ENCODE measurements at regions not wholly inside any gene's neighbourhood (a gene's known extent, or its start where the extent isn't known, plus 50 kb on each side); places are given as distances from the start of the nearest gene placed in this dataset.

DNA sequence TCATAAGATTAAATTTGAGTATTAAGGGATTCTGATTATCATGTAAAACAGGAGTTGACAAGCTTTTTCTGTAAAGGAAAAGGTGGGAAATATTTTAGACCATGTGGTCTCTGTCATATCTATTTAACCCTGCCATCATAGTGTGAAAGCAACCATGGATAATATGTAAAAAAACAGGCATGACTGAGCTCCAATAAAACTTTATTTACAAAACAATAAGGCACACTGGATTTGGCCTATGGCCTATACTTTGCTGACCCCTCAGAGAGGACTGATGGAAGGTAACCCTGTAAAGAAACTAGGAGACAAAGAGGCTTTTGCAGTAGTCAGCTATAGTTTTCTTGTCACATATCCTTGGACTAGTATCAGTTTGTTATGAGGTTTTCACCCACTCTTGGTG lies 130.5 kb upstream of the CDK13 start:
- no peak overlapping the region for H3K27ac Mint-ChIP-seq
- H3K4me3 Mint-ChIP-seq, result no peak overlapping the region
- ATAC-seq (no peak), DNase-seq (ENCODE audit: low spot score) (no peak)
- no peaks in the 10 kb centered on the region for H3K9me3 Mint-ChIP-seq
- ChIA-PET POLR2A (no interaction called here), CTCF (interaction anchor here (0.6 to 1.5 kb wide), 4 partner anchors 15 to 300 kb away, joined by 3 to 5 read pairs (median 4); no protein-coding TSS in a partner anchor)
- H3K27me3 Mint-ChIP-seq (ENCODE audit: low read depth), result no peaks in the 10 kb centered on the region
- no peaks in the 10 kb centered on the region for H3K36me3 Mint-ChIP-seq
- H3K4me1 Mint-ChIP-seq, result no peaks in the 10 kb centered on the region
- TF ChIP-seq CREM (CRISPR knock-in tag; IDR thresholded peaks at IDR 0.05) (no peak), ZNF121 (CRISPR knock-in tag; IDR thresholded peaks at IDR 0.05) (no peak), FOXP1 (CRISPR knock-in tag; IDR thresholded peaks at IDR 0.05; ENCODE audit: borderline replicate concordance) (no peak), IRF2 (CRISPR knock-in tag; IDR thresholded peaks at IDR 0.05; ENCODE audit: borderline replicate concordance, low read depth) (no peak), ZNF423 (CRISPR knock-in tag; IDR thresholded peaks at IDR 0.05) (no peak), GTF2I (CRISPR knock-in tag; conservative IDR thresholded peaks at IDR 0.05) (no peak), ESRRA (CRISPR knock-in tag; IDR thresholded peaks at IDR 0.05; ENCODE audit: borderline replicate concordance) (no peak), NFATC4 (CRISPR knock-in tag; IDR thresholded peaks at IDR 0.05) (no peak), CBFB (CRISPR knock-in tag; IDR thresholded peaks at IDR 0.05; ENCODE audit: low read depth) (no peak), TEAD1 (CRISPR knock-in tag; IDR thresholded peaks at IDR 0.05) (no peak), ZNF263 (CRISPR knock-in tag; IDR thresholded peaks at IDR 0.05; ENCODE audit: low read depth) (no peak), ZNF396 (CRISPR knock-in tag; IDR thresholded peaks at IDR 0.05; ENCODE audit: borderline replicate concordance) (no peak), NFE2L1 (CRISPR knock-in tag; IDR thresholded peaks at IDR 0.05) (no peak), MXD4 (CRISPR knock-in tag; IDR thresholded peaks at IDR 0.05; ENCODE audit: borderline replicate concordance) (no peak), FOXK1 (CRISPR knock-in tag; IDR thresholded peaks at IDR 0.05) (no peak)
- TF ChIP-seq, protein P1, sequence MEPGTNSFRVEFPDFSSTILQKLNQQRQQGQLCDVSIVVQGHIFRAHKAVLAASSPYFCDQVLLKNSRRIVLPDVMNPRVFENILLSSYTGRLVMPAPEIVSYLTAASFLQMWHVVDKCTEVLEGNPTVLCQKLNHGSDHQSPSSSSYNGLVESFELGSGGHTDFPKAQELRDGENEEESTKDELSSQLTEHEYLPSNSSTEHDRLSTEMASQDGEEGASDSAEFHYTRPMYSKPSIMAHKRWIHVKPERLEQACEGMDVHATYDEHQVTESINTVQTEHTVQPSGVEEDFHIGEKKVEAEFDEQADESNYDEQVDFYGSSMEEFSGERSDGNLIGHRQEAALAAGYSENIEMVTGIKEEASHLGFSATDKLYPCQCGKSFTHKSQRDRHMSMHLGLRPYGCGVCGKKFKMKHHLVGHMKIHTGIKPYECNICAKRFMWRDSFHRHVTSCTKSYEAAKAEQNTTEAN (CRISPR knock-in tag; IDR thresholded peaks at IDR 0.05), result no peak

DNA sequence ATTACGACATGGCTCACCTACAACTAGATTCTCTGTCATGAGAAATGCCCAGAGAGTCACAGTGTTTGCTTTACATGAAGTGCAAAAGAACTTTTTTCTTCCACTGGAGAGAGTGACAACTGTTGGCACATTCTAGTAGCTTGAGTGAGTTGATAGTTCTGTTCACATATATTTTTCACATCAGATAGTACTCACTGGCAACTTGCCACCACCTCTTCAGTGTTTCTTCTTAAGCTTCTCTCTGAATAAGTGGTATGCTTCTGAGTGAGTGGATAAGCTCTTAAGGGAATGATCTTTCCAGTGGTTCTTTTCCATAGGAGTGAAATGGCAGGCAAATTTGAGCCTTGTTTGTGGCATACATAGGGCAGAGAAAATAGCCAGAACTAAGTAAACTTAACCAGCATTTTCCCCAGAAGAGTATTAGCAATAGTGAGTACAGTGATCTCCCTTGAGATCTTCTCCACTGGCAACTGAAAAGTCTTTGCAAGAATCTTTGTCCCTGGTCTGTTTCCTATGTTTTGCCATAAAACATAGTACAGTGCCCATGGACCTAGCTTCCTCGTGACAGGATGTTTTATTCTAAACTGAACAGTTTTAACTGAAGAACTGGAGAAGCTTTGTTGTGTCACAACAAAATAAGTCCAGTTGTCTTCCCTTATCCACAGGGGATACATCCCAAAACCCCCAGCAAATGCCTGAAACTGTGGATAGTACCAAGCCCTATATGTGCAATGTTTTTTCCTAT lies 125.4 kb upstream of the CDK13 start:
- DNase-seq (ENCODE audit: low spot score) (no peak), ATAC-seq (no peak)
- POLR2A ChIA-PET, result no interaction called here
- no peak overlapping the region for H3K27ac Mint-ChIP-seq
- no peaks in the 10 kb centered on the region for H3K36me3 Mint-ChIP-seq
- no peak overlapping the region for H3K4me3 Mint-ChIP-seq
- TF ChIP-seq CREB1 (CRISPR knock-in tag; IDR thresholded peaks at IDR 0.05) (no peak), SP1 (CRISPR knock-in tag; conservative IDR thresholded peaks at IDR 0.05) (no peak), ZNF396 (CRISPR knock-in tag; IDR thresholded peaks at IDR 0.05; ENCODE audit: borderline replicate concordance) (no peak), FOXK1 (CRISPR knock-in tag; IDR thresholded peaks at IDR 0.05) (no peak)
- TF ChIP-seq, protein P2, sequence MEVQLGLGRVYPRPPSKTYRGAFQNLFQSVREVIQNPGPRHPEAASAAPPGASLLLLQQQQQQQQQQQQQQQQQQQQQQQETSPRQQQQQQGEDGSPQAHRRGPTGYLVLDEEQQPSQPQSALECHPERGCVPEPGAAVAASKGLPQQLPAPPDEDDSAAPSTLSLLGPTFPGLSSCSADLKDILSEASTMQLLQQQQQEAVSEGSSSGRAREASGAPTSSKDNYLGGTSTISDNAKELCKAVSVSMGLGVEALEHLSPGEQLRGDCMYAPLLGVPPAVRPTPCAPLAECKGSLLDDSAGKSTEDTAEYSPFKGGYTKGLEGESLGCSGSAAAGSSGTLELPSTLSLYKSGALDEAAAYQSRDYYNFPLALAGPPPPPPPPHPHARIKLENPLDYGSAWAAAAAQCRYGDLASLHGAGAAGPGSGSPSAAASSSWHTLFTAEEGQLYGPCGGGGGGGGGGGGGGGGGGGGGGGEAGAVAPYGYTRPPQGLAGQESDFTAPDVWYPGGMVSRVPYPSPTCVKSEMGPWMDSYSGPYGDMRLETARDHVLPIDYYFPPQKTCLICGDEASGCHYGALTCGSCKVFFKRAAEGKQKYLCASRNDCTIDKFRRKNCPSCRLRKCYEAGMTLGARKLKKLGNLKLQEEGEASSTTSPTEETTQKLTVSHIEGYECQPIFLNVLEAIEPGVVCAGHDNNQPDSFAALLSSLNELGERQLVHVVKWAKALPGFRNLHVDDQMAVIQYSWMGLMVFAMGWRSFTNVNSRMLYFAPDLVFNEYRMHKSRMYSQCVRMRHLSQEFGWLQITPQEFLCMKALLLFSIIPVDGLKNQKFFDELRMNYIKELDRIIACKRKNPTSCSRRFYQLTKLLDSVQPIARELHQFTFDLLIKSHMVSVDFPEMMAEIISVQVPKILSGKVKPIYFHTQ (CRISPR knock-in tag; IDR thresholded peaks at IDR 0.05), result no peak
- TF ChIP-seq, protein P3, sequence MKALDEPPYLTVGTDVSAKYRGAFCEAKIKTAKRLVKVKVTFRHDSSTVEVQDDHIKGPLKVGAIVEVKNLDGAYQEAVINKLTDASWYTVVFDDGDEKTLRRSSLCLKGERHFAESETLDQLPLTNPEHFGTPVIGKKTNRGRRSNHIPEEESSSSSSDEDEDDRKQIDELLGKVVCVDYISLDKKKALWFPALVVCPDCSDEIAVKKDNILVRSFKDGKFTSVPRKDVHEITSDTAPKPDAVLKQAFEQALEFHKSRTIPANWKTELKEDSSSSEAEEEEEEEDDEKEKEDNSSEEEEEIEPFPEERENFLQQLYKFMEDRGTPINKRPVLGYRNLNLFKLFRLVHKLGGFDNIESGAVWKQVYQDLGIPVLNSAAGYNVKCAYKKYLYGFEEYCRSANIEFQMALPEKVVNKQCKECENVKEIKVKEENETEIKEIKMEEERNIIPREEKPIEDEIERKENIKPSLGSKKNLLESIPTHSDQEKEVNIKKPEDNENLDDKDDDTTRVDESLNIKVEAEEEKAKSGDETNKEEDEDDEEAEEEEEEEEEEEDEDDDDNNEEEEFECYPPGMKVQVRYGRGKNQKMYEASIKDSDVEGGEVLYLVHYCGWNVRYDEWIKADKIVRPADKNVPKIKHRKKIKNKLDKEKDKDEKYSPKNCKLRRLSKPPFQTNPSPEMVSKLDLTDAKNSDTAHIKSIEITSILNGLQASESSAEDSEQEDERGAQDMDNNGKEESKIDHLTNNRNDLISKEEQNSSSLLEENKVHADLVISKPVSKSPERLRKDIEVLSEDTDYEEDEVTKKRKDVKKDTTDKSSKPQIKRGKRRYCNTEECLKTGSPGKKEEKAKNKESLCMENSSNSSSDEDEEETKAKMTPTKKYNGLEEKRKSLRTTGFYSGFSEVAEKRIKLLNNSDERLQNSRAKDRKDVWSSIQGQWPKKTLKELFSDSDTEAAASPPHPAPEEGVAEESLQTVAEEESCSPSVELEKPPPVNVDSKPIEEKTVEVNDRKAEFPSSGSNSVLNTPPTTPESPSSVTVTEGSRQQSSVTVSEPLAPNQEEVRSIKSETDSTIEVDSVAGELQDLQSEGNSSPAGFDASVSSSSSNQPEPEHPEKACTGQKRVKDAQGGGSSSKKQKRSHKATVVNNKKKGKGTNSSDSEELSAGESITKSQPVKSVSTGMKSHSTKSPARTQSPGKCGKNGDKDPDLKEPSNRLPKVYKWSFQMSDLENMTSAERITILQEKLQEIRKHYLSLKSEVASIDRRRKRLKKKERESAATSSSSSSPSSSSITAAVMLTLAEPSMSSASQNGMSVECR (CRISPR knock-in tag; IDR thresholded peaks at IDR 0.05; ENCODE audit: borderline replicate concordance), result no peak
- TF ChIP-seq, protein P4, sequence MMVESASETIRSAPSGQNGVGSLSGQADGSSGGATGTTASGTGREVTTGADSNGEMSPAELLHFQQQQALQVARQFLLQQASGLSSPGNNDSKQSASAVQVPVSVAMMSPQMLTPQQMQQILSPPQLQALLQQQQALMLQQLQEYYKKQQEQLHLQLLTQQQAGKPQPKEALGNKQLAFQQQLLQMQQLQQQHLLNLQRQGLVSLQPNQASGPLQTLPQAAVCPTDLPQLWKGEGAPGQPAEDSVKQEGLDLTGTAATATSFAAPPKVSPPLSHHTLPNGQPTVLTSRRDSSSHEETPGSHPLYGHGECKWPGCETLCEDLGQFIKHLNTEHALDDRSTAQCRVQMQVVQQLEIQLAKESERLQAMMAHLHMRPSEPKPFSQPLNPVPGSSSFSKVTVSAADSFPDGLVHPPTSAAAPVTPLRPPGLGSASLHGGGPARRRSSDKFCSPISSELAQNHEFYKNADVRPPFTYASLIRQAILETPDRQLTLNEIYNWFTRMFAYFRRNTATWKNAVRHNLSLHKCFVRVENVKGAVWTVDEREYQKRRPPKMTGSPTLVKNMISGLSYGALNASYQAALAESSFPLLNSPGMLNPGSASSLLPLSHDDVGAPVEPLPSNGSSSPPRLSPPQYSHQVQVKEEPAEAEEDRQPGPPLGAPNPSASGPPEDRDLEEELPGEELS (CRISPR knock-in tag; IDR thresholded peaks at IDR 0.05), result no peak
- H3K9me3 Mint-ChIP-seq, result no peaks in the 10 kb centered on the region
- H3K27me3 Mint-ChIP-seq (ENCODE audit: low read depth), result no peaks in the 10 kb centered on the region
- peaks cover 17% of the 10 kb centered on the region for H3K4me1 Mint-ChIP-seq
- CTCF ChIA-PET, result interaction anchor here (1.9 kb wide), 1 partner anchor 14 kb away, joined by 6 read pairs; no protein-coding TSS in a partner anchor

Measured in WTC11 (cell line).